CMK (cell line): ENCODE measurements at regions not wholly inside any gene's neighbourhood (a gene's known extent, or its start where the extent isn't known, plus 50 kb on each side); places are given as distances from the start of the nearest gene placed in this dataset.

Source experiments
- DNase-seq: peaks from one replicate; pipeline ENCODE4 v3.0.0-alpha.2; 2010; ENCODE audit warnings: low read depth

- no peak for DNase-seq
Measured at GRCh38 chr9:89793551-89793950, 188.7 kb downstream of the GADD45G start.

- no peak for DNase-seq
Measured at GRCh38 chr9:89794918-89795317, 190.1 kb downstream of the GADD45G start.

GRCh38 chr9:89795538-89796195 lies 190.9 kb downstream of the GADD45G start:
- no peak for DNase-seq

- no peak for DNase-seq
Measured at GRCh38 chr9:89796606-89797005, 191.8 kb downstream of the GADD45G start.

- no peak for DNase-seq
Measured at GRCh38 chr9:89797255-89797654, 192.4 kb downstream of the GADD45G start.

DNA sequence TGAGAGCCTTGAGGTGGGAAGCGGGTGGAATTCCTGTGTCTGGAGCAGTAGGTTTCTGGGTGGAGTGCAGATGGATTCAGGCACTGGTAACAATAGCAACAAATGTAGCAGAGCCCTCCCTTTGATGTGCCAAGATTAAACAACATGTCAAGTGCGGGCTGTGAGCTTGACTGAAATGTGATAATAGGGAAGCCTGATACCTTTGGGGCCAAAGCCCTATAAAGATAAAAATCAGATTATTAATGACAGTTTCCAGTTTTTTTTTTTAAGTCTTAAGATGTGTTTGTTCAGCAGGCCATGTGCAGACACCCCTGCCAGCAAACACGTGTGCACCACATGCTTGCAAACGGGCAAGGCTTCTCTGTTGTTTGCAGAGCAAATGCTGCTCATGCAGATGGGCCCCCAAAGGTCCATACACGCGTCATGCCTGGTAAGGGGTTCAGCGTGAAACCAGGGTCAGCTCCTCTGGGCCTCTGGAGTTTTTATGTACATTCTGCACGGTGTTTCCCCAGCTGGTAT lies 193.2 kb downstream of the GADD45G start:
- no peak for DNase-seq

- no peak for DNase-seq
Measured at GRCh38 chr9:89798547-89799120, 193.8 kb downstream of the GADD45G start.

GRCh38 chr9:89799221-89799620 lies 194.4 kb downstream of the GADD45G start:
- DNase-seq: no peak

DNA sequence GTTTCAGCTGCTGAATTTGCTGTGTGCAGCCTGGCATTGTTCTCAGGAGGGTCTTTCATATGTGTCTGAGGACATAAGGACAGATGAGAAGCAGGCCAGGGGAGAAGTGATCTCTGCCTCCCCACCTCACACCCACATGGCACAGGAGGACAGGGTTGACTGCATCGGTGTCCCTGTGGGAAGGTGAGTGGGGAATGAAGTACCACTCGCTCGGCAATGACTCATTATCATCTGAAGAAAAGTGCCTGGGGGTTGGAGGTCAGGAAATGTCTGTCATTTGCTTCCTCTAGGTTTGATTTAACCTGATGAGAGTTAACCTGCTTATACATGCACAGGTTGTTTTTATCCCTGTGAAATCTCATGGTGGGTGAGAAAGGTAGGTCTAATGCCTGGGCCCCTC lies 195.0 kb downstream of the GADD45G start:
- DNase-seq: no peak

DNA sequence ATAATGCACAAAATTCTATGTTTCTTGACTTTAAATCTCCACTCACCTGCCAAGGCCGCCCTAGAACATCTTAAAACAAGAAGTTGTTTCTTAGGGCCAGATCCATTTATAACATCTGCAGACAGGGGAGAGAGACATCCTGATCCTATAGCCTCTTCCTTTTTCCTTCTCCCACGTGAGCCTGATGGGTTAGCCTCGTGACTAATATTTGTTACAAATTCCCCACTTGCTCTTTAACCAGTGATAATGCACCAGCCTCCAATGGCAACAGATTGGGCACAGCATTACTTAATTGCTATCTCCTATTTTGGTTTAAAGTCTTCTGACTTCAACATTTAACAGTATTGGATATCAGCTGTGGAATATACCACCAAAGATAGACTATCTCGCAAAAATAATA lies 196.5 kb downstream of the GADD45G start:
- DNase-seq: no peak

GRCh38 chr9:89801742-89802670 lies 197.2 kb downstream of the GADD45G start:
- no peak for DNase-seq

GRCh38 chr9:89802781-89803355 lies 198.1 kb downstream of the GADD45G start:
- DNase-seq: no peak

GRCh38 chr9:89803403-89803802 lies 198.6 kb downstream of the GADD45G start:
- DNase-seq: no peak

DNA sequence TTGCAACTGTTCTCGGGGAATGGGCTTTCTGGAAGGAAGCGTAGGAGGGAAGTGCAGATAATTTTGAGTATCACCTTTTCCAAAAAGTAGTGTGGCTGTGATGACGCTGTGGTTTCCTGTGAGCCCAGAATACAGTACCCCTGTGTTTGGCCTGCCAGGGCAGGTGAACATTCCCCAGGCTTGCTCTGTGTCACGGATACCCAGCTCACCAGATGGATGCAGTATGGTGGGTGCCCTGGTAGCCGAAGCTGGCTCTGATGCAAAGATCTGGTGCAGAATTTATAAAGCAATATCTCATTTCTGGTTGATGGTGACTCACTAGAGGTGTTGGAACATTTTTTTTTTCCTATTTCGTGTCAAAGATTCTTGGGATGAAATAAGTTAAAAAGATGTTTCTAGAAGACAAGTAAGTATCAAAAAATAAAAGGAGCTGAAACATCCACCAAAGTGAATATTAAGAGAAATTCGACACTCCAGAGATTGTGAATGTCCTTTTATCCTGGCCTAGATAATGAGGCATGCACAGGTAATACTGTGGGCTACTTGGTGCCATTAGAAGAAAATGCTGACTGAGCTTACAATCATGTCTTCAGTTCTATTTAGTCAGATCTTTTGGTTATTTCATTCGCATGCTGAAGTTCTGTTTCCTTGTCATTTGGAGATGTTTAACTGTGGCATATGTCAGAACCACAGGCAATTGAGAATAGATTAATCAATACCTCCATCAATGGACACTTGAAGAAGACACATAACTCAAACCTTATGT lies 200.1 kb downstream of the GADD45G start:
- no peak for DNase-seq

DNA sequence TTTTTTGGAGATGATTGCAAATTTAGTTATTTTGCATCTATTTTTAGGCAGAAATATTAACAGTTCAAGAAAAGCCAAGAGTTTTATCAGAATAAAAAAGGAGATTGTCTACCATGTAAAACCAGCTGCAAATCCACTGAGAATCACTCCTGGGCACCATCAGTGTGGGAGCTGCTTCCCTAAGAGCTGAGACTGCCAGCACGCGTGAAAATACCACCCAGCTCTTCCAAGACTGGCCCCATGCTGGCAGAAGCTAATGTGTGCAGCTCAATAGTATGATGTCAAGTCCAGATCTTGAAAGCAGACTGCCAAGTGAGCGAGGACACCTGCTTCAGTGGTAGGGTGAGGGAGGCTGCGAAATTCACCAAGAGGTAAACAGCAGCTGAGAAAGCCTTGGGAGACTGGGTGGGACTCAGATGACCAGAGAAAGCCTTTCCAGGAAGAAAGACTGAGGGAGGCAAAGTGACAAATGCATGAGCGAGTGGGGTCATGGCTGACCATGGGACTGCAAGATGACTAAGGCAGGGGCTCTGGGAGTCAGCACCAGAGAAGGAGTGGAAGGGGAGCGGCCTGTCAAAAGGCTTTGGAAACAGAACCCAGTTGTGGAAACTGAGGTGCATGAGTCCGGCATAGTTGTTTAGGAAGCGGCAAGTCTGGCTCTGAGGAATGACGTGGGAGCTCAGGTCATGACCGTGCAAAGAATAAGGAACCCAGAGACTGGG lies 200.9 kb downstream of the GADD45G start:
- no peak for DNase-seq

DNA sequence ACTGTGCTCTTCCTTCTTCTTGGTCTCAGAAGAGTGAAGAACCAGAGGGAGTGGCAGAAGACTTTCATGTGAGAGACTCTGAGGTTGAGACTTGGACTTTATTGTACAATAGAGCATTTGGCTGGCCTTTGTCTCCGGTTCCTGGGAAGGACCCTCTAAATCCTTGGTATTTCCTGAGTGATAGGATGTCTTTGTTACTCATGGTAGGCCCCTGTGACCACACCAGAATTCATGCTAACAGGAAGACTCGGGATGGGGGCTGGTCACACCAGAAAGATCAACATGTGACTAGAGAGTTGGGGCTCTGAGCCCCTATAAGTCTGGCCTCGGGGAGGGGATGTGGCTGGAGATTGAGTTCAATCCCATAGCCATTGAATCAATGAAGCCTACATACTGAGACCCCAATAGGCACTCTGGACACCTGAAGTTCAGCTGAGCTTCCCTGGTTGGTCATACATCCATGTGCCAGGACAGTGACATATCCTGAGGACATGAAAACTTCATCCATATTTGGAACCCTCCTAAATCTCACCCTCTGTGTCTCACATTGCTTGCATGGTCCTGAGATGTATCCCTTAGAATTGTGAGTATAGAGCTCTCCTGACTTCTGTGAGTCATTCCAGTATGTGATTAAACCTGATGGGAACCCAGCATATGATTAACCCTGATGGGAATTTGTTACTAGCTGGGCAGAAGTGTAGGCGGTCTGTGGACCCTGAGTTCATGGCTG lies 201.7 kb downstream of the GADD45G start:
- DNase-seq: no peak

DNA sequence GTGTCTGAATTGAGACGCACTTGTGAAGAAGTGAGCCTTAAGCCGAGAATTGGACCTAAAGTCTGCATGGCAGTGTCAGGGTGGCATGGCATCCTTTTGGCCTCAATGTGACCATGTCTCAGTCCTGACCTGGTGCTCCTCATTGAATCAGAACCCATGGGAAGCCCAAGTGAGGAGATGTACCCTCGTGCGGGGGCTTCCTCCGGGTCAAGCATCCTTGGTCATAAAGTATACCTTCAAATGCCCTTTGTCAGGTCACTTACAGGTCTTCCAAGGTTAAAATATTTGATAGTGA lies 202.2 kb downstream of the GADD45G start:
- no peak for DNase-seq

- no peak for DNase-seq
Measured at GRCh38 chr9:89807682-89808075, 202.9 kb downstream of the GADD45G start.

GRCh38 chr9:89808076-89808755 lies 203.4 kb downstream of the GADD45G start:
- DNase-seq: no peak

- DNase-seq: no peak
Measured at GRCh38 chr9:89808756-89809181, 204.0 kb downstream of the GADD45G start.
